Activated CD4-positive, alpha-beta memory T cell treated with anti-CD3 and anti-CD28 coated beads, Interleukin-2, amount 10 ng/mL, durations not matched to agents 7 days and 5 days (primary cell): ENCODE measurements at regions not wholly inside any gene's neighbourhood (a gene's known extent, or its start where the extent isn't known, plus 50 kb on each side); places are given as distances from the start of the nearest gene placed in this dataset.

Experiments used
- CTCF ChIA-PET: fragments of 350-600 bp; sonication (Branson Sonifier 250); formaldehyde crosslinking; loops from one replicate; lab custom pipeline; 2021; ENCODE audit warnings: antibody characterized with exemption, inconsistent platforms; lab: Charles Lee
- POLR2A ChIA-PET: fragments of 350-600 bp; sonication (Branson Sonifier 250); formaldehyde crosslinking; loops from one replicate; lab custom pipeline; 2021; ENCODE audit warnings: antibody characterized with exemption; lab: Charles Lee
- DNase-seq: peaks from one replicate; pipeline ENCODE4 v3.0.0-alpha.2; 2020
- H3K27ac Mint-ChIP-seq: one replicate; pipeline ENCODE4 v1.8.0; 2021; ENCODE audit warnings: mild to moderate bottlenecking, mixed read lengths
- H3K27me3 Mint-ChIP-seq: one replicate; pipeline ENCODE4 v1.8.0; 2021; ENCODE audit warnings: mixed read lengths
- H3K36me3 Mint-ChIP-seq: one replicate; pipeline ENCODE4 v1.8.0; 2021; ENCODE audit warnings: low read depth, mixed read lengths
- H3K4me1 Mint-ChIP-seq: one replicate; pipeline ENCODE4 v1.8.0; 2021; ENCODE audit warnings: mixed read lengths
- H3K4me3 Mint-ChIP-seq: one replicate; pipeline ENCODE4 v1.8.0; 2021; ENCODE audit warnings: mild to moderate bottlenecking, mixed read lengths
- H3K9me3 Mint-ChIP-seq: one replicate; pipeline ENCODE4 v1.8.0; 2021; ENCODE audit warnings: mixed read lengths

DNA sequence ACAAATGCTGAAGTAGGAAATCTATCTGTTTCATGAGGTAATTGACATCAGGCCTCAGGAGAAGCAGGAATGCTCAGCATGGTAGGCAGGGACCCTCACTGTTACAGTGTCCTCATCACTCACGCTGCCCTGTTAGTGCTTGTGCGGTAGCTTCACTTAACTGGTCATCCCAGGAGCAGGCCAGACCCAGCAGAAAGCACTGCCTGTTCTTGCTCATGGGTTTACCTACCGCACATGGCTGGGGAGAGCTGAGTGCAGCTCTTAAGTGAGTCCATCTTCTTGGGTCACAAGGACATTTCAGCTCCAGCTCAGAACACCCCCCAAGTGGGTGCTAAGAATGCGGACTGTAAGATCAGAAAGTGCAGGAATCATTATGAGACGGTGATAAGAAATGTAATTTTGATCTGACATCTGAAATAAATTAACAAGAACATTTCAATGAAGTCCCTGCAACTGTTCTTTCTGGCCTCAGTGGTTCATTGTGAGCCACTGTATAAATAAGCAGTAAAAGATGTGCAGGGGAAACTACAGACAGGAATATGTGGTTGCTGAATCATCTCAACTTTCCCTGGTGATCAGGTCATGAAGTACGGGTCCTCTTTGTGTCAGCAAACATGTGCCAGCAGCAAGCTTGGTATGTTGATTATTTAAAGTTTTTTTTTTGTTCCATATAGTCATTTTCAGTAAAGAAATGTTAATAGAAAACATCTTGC, 757.7 kb upstream of the TMEM132C start:
- Mint-ChIP-seq H3K9me3 (peaks cover 9% of the 10 kb centered on the region), H3K36me3 (no peaks in the 10 kb centered on the region), H3K27ac (no peak overlapping the region), H3K4me1 (peaks cover 2% of the 10 kb centered on the region), H3K27me3 (no peaks in the 10 kb centered on the region), H3K4me3 (no peak overlapping the region)
- no peak for DNase-seq
- CTCF ChIA-PET, result no interaction called here
- POLR2A ChIA-PET, result no interaction called here

DNA sequence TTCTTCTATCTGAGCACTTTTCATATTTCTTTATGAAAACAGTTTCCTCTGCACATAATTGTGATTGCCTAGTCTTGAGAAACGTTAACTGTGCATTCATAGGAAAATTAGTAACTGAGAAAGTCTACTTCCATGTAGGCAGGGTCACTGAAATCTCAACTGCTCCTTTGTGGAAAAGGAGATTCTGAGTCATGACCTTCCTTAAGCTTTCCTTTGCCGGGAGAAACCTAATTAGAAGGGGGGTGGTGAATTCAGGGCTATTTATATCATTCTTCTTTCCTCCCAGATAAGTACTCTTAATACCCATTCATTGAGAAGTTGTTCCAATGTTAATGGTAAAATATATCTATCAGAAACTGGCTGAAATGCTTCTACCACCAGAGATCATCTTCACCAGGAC, 751.0 kb upstream of the TMEM132C start:
- ChIA-PET CTCF (no interaction called here), POLR2A (interaction anchor here (0.6 kb wide), 1 partner anchor 49 kb away, joined by 3 read pairs; no protein-coding TSS in a partner anchor)
- Mint-ChIP-seq H3K9me3 (peaks cover 3% of the 10 kb centered on the region), H3K4me1 (no peaks in the 10 kb centered on the region), H3K27ac (no peak overlapping the region), H3K36me3 (no peaks in the 10 kb centered on the region), H3K4me3 (no peak overlapping the region), H3K27me3 (no peaks in the 10 kb centered on the region)
- DNase-seq, result no peak

- H3K4me1 Mint-ChIP-seq, result no peaks in the 10 kb centered on the region
- no peak for DNase-seq
- no peaks in the 10 kb centered on the region for H3K27me3 Mint-ChIP-seq
- peaks cover 5% of the 10 kb centered on the region for H3K9me3 Mint-ChIP-seq
- H3K4me3 Mint-ChIP-seq, result no peak overlapping the region
- no peak overlapping the region for H3K27ac Mint-ChIP-seq
- H3K36me3 Mint-ChIP-seq, result no peaks in the 10 kb centered on the region
- POLR2A ChIA-PET, result interaction anchor here (0.6 kb wide), 1 partner anchor 50 kb away, joined by 3 read pairs; no protein-coding TSS in a partner anchor
- CTCF ChIA-PET, result no interaction called here
Measured at GRCh38 chr12:127516467-127516866, 750.5 kb upstream of the TMEM132C start.

DNA sequence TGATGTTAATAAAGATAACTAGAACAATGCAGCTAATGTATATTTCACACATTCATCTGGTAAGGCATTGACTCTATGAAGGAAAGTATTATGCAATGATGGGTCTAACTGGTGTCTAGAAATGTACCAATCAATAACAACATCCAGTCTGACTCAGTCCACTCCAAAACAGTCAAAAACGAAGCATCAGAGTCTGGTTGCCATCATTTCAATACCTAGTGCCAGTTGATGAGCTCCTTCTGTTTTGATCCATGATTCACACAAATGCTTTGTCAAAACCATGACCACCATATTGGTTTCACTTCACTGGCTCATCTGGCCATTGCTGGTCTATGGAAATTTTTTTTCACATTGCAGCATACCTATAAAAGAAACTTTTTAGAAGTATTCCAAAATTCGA, 747.2 kb upstream of the TMEM132C start:
- no peaks in the 10 kb centered on the region for H3K36me3 Mint-ChIP-seq
- H3K4me3 Mint-ChIP-seq, result no peak overlapping the region
- no peak for DNase-seq
- ChIA-PET CTCF (no interaction called here), POLR2A (no interaction called here)
- peaks cover 3% of the 10 kb centered on the region for H3K9me3 Mint-ChIP-seq
- peaks cover 1% of the 10 kb centered on the region for H3K27me3 Mint-ChIP-seq
- no peaks in the 10 kb centered on the region for H3K4me1 Mint-ChIP-seq
- no peak overlapping the region for H3K27ac Mint-ChIP-seq

DNA sequence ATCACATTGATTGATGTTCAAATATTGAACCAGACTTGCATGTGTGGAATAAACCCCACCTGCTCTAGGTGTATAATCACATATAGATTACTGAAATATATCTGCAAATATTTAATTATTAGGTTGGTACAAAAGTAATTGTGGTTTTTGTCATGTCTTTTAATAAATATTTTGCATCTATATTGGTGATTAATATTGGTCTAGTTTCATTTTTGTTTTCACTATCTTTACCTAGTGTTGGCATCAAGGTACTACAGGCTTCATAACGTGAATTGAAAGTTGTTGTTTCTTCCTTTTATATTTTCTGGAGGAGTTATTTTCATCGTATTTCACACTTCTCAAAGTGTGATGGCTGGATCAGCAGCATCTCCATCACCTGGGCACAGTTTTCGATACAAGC, 740.0 kb upstream of the TMEM132C start:
- H3K9me3 Mint-ChIP-seq, result no peaks in the 10 kb centered on the region
- no peak overlapping the region for H3K27ac Mint-ChIP-seq
- ChIA-PET POLR2A (no interaction called here), CTCF (no interaction called here)
- no peaks in the 10 kb centered on the region for H3K36me3 Mint-ChIP-seq
- no peaks in the 10 kb centered on the region for H3K4me1 Mint-ChIP-seq
- no peak overlapping the region for H3K4me3 Mint-ChIP-seq
- peaks cover 8% of the 10 kb centered on the region for H3K27me3 Mint-ChIP-seq
- no peak for DNase-seq

DNA sequence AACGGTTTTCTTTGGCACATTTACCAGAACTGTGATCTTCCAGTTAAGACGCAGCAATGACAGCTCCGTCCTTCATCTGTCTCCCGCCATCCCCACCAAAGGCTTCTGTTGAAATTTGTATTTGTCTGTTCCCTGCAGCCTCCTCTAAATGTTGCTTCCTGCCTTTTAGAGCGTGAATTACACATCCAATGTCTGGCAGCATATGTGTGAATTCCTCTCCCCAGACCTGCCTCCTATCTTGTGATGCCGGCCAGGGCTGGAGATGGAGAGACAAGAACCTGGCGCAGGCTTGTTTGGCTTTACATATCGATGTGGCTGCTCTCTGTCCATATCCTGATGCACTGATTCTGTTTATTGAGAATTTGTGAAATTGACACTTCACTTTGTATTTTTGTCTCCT, 738.4 kb upstream of the TMEM132C start:
- CTCF ChIA-PET, result no interaction called here
- Mint-ChIP-seq H3K27ac (no peak overlapping the region), H3K4me3 (no peak overlapping the region), H3K27me3 (peaks cover 8% of the 10 kb centered on the region), H3K4me1 (no peaks in the 10 kb centered on the region), H3K9me3 (no peaks in the 10 kb centered on the region), H3K36me3 (no peaks in the 10 kb centered on the region)
- DNase-seq, result no peak
- POLR2A ChIA-PET, result no interaction called here

- Mint-ChIP-seq H3K27ac (no peak overlapping the region), H3K4me1 (no peaks in the 10 kb centered on the region), H3K9me3 (peaks cover 2% of the 10 kb centered on the region), H3K27me3 (peaks cover 6% of the 10 kb centered on the region), H3K36me3 (no peaks in the 10 kb centered on the region), H3K4me3 (no peak overlapping the region)
- DNase-seq, result no peak
- ChIA-PET POLR2A (no interaction called here), CTCF (interaction anchor here (0.6 kb wide), 1 partner anchor 1251 kb away, joined by 3 read pairs; no protein-coding TSS in a partner anchor)
Measured at GRCh38 chr12:127531542-127531941, 735.4 kb upstream of the TMEM132C start.

DNA sequence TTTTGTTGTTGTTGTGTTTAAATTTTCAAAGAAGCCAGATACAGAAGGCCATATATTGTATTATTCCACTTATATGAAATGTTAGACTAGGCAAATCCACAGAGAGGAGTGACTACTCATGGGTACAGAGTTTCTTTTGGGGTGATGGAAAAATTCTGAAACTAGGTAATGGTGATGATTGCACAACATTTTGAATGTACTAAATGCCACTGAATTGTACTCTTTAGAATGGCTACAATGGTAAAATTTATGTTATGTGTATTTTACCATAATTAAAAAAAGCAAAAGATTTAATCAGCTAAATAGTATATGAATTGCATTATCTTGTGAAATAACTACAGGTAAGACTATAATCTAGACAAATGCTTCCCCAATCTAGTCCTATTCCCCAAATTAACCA, 733.6 kb upstream of the TMEM132C start:
- ChIA-PET POLR2A (no interaction called here), CTCF (no interaction called here)
- Mint-ChIP-seq H3K27me3 (peaks cover 10% of the 10 kb centered on the region), H3K27ac (no peak overlapping the region), H3K36me3 (no peaks in the 10 kb centered on the region), H3K4me1 (no peaks in the 10 kb centered on the region), H3K4me3 (no peak overlapping the region), H3K9me3 (peaks cover 2% of the 10 kb centered on the region)
- no peak for DNase-seq

- no peak overlapping the region for H3K4me3 Mint-ChIP-seq
- CTCF ChIA-PET, result no interaction called here
- POLR2A ChIA-PET, result no interaction called here
Measured at GRCh38 chr12:127536833-127537428, 730.0 kb upstream of the TMEM132C start.

DNA sequence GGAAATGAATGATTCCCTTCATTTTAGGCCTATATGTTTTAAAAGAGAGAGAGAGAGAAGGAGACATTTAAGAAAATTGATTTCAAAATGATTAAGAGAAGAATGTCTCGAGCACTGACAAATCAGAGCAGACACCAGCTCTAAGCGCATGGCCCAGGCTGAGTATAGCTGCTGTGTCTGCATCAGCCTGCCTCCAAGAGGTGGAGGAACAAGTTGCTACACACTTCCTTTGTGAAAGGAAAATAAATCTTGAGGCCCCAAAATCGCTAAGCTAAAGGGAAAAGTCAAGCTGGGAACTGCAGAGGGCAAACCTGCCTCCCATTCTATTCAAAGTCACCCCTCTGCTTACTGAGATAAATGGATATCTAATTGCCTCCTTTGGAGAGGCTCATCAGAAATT, 728.7 kb upstream of the TMEM132C start:
- DNase-seq, result no peak

More at GRCh38 chr12:127536833-127537428, 730.0 kb upstream of the TMEM132C start:
- no peak for DNase-seq
- Mint-ChIP-seq H3K27ac (no peak overlapping the region), H3K4me1 (no peaks in the 10 kb centered on the region), H3K9me3 (peaks cover 2% of the 10 kb centered on the region), H3K36me3 (no peaks in the 10 kb centered on the region), H3K27me3 (peaks cover 5% of the 10 kb centered on the region)

GRCh38 chr12:127539226-127539858, 727.6 kb upstream of the TMEM132C start:
- Mint-ChIP-seq H3K27ac (no peak overlapping the region), H3K9me3 (peaks cover 2% of the 10 kb centered on the region), H3K4me3 (no peak overlapping the region), H3K36me3 (no peaks in the 10 kb centered on the region), H3K4me1 (no peaks in the 10 kb centered on the region), H3K27me3 (peaks cover 5% of the 10 kb centered on the region)
- no peak for DNase-seq
- CTCF ChIA-PET, result no interaction called here
- POLR2A ChIA-PET, result no interaction called here

More for the DNA sequence above, 728.7 kb upstream of the TMEM132C start:
- ChIA-PET CTCF (no interaction called here), POLR2A (no interaction called here)
- no peaks in the 10 kb centered on the region for H3K36me3 Mint-ChIP-seq
- no peaks in the 10 kb centered on the region for H3K4me1 Mint-ChIP-seq
- H3K4me3 Mint-ChIP-seq, result no peak overlapping the region
- peaks cover 5% of the 10 kb centered on the region for H3K27me3 Mint-ChIP-seq
- H3K9me3 Mint-ChIP-seq, result peaks cover 2% of the 10 kb centered on the region
- no peak overlapping the region for H3K27ac Mint-ChIP-seq

- no peak overlapping the region for H3K27ac Mint-ChIP-seq
- no peaks in the 10 kb centered on the region for H3K27me3 Mint-ChIP-seq
- H3K36me3 Mint-ChIP-seq, result no peaks in the 10 kb centered on the region
- H3K9me3 Mint-ChIP-seq, result no peaks in the 10 kb centered on the region
- CTCF ChIA-PET, result no interaction called here
- DNase-seq, result no peak
- POLR2A ChIA-PET, result no interaction called here
- no peak overlapping the region for H3K4me3 Mint-ChIP-seq
- H3K4me1 Mint-ChIP-seq, result no peaks in the 10 kb centered on the region
Measured at GRCh38 chr12:127542391-127542790, 724.6 kb upstream of the TMEM132C start.

DNA sequence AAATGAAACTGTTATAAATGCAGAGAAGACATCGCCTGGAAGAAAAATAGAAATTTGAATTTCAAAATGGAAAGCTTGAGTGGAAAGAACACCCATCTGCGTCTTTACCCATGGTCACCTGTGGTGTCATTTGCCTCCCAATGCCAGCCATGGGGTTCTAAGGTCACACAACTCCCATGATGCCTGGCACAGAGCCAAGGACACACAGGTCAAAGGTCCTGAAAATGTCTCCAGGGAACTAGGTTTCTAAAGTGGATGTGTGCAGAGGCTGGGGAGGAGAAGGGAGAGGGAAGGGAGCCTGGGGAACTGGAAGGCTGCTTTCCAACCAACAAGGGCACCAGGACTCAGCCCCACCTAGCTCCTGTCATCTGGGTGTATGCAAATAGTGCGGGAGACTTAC, 724.0 kb upstream of the TMEM132C start:
- Mint-ChIP-seq H3K36me3 (no peaks in the 10 kb centered on the region), H3K27me3 (no peaks in the 10 kb centered on the region), H3K4me1 (no peaks in the 10 kb centered on the region), H3K9me3 (no peaks in the 10 kb centered on the region), H3K4me3 (no peak overlapping the region), H3K27ac (no peak overlapping the region)
- CTCF ChIA-PET, result no interaction called here
- POLR2A ChIA-PET, result no interaction called here
- no peak for DNase-seq
